ENCODE measurements at regions not wholly inside any gene's neighbourhood (a gene's known extent, or its start where the extent isn't known, plus 50 kb on each side); places are given as distances from the start of the nearest gene placed in this dataset.

DNA sequence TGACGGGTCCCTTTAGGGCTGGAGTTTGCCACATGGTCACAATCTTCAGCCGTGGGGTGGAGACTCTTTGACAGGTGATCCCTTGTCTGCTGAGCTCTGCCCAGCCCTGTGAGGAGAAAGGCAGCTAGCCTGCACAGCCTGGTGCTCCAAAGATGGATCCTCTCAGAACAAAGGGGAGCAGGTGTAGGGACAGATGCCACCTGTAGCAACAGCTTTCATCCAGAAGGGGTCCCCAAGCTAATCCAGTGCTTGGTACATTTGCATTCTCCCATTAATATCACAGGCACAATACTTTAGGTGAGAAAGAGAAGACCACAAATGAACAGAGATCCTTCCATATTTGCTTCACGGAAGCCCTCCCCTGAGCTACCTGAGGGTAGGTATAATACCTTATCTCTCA lies 93.2 kb downstream of the CCDC185 start:
- Histone ChIP-seq H3K23ac (ENCODE audit: low read length) (no peak overlapping the region), H3K14ac (ENCODE audit: low read length) (no peak overlapping the region), H3K4ac (ENCODE audit: low read depth, low read length) (no peak overlapping the region), H3K9ac (ENCODE audit: low read length) (no peak overlapping the region), H3K18ac (ENCODE audit: low read length) (no peak overlapping the region), H3K4me3 (ENCODE audit: low read depth, low read length) (no peak overlapping the region), H3K36me3 (ENCODE audit: control insufficient read depth in 1 of 2, insufficient read depth in 2 of 2, low read length in 2 of 2) (no peaks in the 10 kb centered on the region), H3K27ac (ENCODE audit: low read depth, low read length) (no peak overlapping the region), H3K4me2 (ENCODE audit: low read length) (no peak overlapping the region), H4K91ac (ENCODE audit: low read depth, low read length) (no peak overlapping the region), H2AFZ (ENCODE audit: insufficient read depth, low read length, poor library complexity) (no peak overlapping the region), H2AK5ac (ENCODE audit: low read length) (no peak overlapping the region), H4K12ac (ENCODE audit: low read depth, low read length) (no peak overlapping the region), H2BK12ac (ENCODE audit: low read length) (no peak overlapping the region), H2BK5ac (ENCODE audit: low read depth, low read length, poor library complexity) (no peak overlapping the region), H2BK120ac (ENCODE audit: insufficient read depth, low read length, poor library complexity) (no peak overlapping the region), H3K79me1 (ENCODE audit: low read length) (no peaks in the 10 kb centered on the region), H4K8ac (ENCODE audit: low read depth, low read length) (no peak overlapping the region), H3K79me2 (ENCODE audit: control insufficient read depth, insufficient read depth, low read length, poor library complexity) (no peaks in the 10 kb centered on the region), H3K27me3 (ENCODE audit: insufficient read depth, low read length) (no peaks in the 10 kb centered on the region), H3K9me3 (ENCODE audit: insufficient read depth, low read depth, low read length) (no peaks in the 10 kb centered on the region), H3K4me1 (ENCODE audit: control insufficient read depth in 1 of 2, insufficient read depth in 2 of 2, low read length in 2 of 2) (peaks cover 3 to 15% of the 10 kb centered on the region in 2 experiments)
- DNase-seq = no peak
- no CpG with 5 or more reads among the region's 3 CpGs for WGBS (ENCODE audit: extremely low coverage, insufficient coverage, insufficient read length)

- WGBS (ENCODE audit: extremely low coverage, insufficient coverage, insufficient read length) = no CpG with 5 or more reads among the region's 10 CpGs
- H4K8ac ChIP-seq (ENCODE audit: low read depth, low read length) = no peak overlapping the region
Measured at GRCh38 chr1:223486932-223487886, 94.0 kb downstream of the CCDC185 start.

DNA sequence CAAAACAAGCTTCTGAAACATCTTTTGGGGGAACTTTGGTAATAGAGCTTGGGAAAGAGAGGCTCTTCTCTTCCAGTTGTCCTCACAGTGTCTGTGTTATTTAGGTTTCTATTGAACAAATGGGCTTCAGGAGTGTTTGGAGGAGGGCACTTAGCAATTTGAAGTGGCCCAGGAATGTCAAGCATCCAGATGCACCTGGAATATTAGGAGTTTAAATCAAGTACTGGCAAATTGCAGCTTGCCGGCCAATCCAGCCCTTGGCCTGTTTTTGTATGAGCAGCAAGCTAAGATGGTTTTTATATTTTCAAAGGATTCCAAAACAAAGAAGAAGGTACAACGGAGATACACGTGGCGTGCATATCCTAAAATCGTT lies 94.7 kb downstream of the CCDC185 start:
- Histone ChIP-seq H3K9ac (ENCODE audit: low read length) (no peak overlapping the region), H2BK5ac (ENCODE audit: low read depth, low read length, poor library complexity) (no peak overlapping the region), H3K79me2 (ENCODE audit: control insufficient read depth, insufficient read depth, low read length, poor library complexity) (no peaks in the 10 kb centered on the region), H2AK5ac (ENCODE audit: low read length) (no peak overlapping the region), H4K8ac (ENCODE audit: low read depth, low read length) (no peak overlapping the region), H4K91ac (ENCODE audit: low read depth, low read length) (no peak overlapping the region), H3K23ac (ENCODE audit: low read length) (no peak overlapping the region), H2BK12ac (ENCODE audit: low read length) (no peak overlapping the region), H3K27ac (ENCODE audit: low read depth, low read length) (no peak overlapping the region), H3K4me3 (ENCODE audit: low read depth, low read length) (no peak overlapping the region), H2BK120ac (ENCODE audit: insufficient read depth, low read length, poor library complexity) (no peak overlapping the region), H3K4me2 (ENCODE audit: low read length) (no peak overlapping the region), H3K4ac (ENCODE audit: low read depth, low read length) (no peak overlapping the region), H3K18ac (ENCODE audit: low read length) (no peak overlapping the region), H3K79me1 (ENCODE audit: low read length) (no peaks in the 10 kb centered on the region), H3K9me3 (ENCODE audit: insufficient read depth, low read depth, low read length) (no peaks in the 10 kb centered on the region), H3K36me3 (ENCODE audit: control insufficient read depth in 1 of 2, insufficient read depth in 2 of 2, low read length in 2 of 2) (no peaks in the 10 kb centered on the region), H3K27me3 (ENCODE audit: insufficient read depth, low read length) (no peaks in the 10 kb centered on the region), H4K12ac (ENCODE audit: low read depth, low read length) (no peak overlapping the region), H3K14ac (ENCODE audit: low read length) (no peak overlapping the region), H2AFZ (ENCODE audit: insufficient read depth, low read length, poor library complexity) (no peak overlapping the region), H3K4me1 (ENCODE audit: control insufficient read depth in 1 of 2, insufficient read depth in 2 of 2, low read length in 2 of 2) (peaks cover 3 to 19% of the 10 kb centered on the region in 2 experiments)
- no peak for DNase-seq
- no CpG with 5 or more reads among the region's 5 CpGs for WGBS (ENCODE audit: extremely low coverage, insufficient coverage, insufficient read length)

More at GRCh38 chr1:223486932-223487886, 94.0 kb downstream of the CCDC185 start:
- Histone ChIP-seq H2AK5ac (ENCODE audit: low read length) (no peak overlapping the region), H3K79me2 (ENCODE audit: control insufficient read depth, insufficient read depth, low read length, poor library complexity) (no peaks in the 10 kb centered on the region), H3K4ac (ENCODE audit: low read depth, low read length) (no peak overlapping the region), H4K12ac (ENCODE audit: low read depth, low read length) (no peak overlapping the region), H3K4me2 (ENCODE audit: low read length) (no peak overlapping the region), H3K79me1 (ENCODE audit: low read length) (no peaks in the 10 kb centered on the region), H4K91ac (ENCODE audit: low read depth, low read length) (no peak overlapping the region), H3K4me1 (ENCODE audit: control insufficient read depth in 1 of 2, insufficient read depth in 2 of 2, low read length in 2 of 2) (peaks cover 3 to 19% of the 10 kb centered on the region in 2 experiments), H3K4me3 (ENCODE audit: low read depth, low read length) (no peak overlapping the region), H3K14ac (ENCODE audit: low read length) (no peak overlapping the region), H2BK12ac (ENCODE audit: low read length) (no peak overlapping the region), H3K27me3 (ENCODE audit: insufficient read depth, low read length) (no peaks in the 10 kb centered on the region), H2BK5ac (ENCODE audit: low read depth, low read length, poor library complexity) (no peak overlapping the region), H3K9me3 (ENCODE audit: insufficient read depth, low read depth, low read length) (no peaks in the 10 kb centered on the region), H2BK120ac (ENCODE audit: insufficient read depth, low read length, poor library complexity) (no peak overlapping the region), H3K18ac (ENCODE audit: low read length) (no peak overlapping the region), H3K9ac (ENCODE audit: low read length) (no peak overlapping the region), H3K27ac (ENCODE audit: low read depth, low read length) (no peak overlapping the region), H3K36me3 (ENCODE audit: control insufficient read depth in 1 of 2, insufficient read depth in 2 of 2, low read length in 2 of 2) (no peaks in the 10 kb centered on the region), H3K23ac (ENCODE audit: low read length) (no peak overlapping the region), H2AFZ (ENCODE audit: insufficient read depth, low read length, poor library complexity) (no peak overlapping the region)
- no peak for DNase-seq

- Histone ChIP-seq H3K79me1 (ENCODE audit: low read length) (no peaks in the 10 kb centered on the region), H3K36me3 (ENCODE audit: control insufficient read depth in 1 of 2, insufficient read depth in 2 of 2, low read length in 2 of 2) (no peaks in the 10 kb centered on the region), H3K23ac (ENCODE audit: low read length) (no peak overlapping the region), H2AFZ (ENCODE audit: insufficient read depth, low read length, poor library complexity) (no peak overlapping the region), H2BK5ac (ENCODE audit: low read depth, low read length, poor library complexity) (no peak overlapping the region), H4K8ac (ENCODE audit: low read depth, low read length) (no peak overlapping the region), H2AK5ac (ENCODE audit: low read length) (no peak overlapping the region), H3K4ac (ENCODE audit: low read depth, low read length) (no peak overlapping the region), H3K27ac (ENCODE audit: low read depth, low read length) (no peak overlapping the region), H3K9me3 (ENCODE audit: insufficient read depth, low read depth, low read length) (no peaks in the 10 kb centered on the region), H3K4me2 (ENCODE audit: low read length) (no peak overlapping the region), H2BK120ac (ENCODE audit: insufficient read depth, low read length, poor library complexity) (no peak overlapping the region), H3K79me2 (ENCODE audit: control insufficient read depth, insufficient read depth, low read length, poor library complexity) (no peaks in the 10 kb centered on the region), H3K4me3 (ENCODE audit: low read depth, low read length) (no peak overlapping the region), H3K18ac (ENCODE audit: low read length) (no peak overlapping the region), H4K12ac (ENCODE audit: low read depth, low read length) (no peak overlapping the region), H3K9ac (ENCODE audit: low read length) (no peak overlapping the region), H3K27me3 (ENCODE audit: insufficient read depth, low read length) (no peaks in the 10 kb centered on the region), H2BK12ac (ENCODE audit: low read length) (no peak overlapping the region), H4K91ac (ENCODE audit: low read depth, low read length) (no peak overlapping the region), H3K4me1 (ENCODE audit: control insufficient read depth in 1 of 2, insufficient read depth in 2 of 2, low read length in 2 of 2) (peaks cover 3 to 19% of the 10 kb centered on the region in 2 experiments), H3K14ac (ENCODE audit: low read length) (no peak overlapping the region)
- WGBS (ENCODE audit: extremely low coverage, insufficient coverage, insufficient read length) = no CpG with 5 or more reads among the region's 5 CpGs
- DNase-seq = no peak
Measured at GRCh38 chr1:223489439-223489838, 96.2 kb downstream of the CCDC185 start.

All from trophoblast cell (in vitro differentiated cells and primary cell).